Neutrophil (primary cell): ENCODE measurements at regions not wholly inside any gene's neighbourhood (a gene's known extent, or its start where the extent isn't known, plus 50 kb on each side); places are given as distances from the start of the nearest gene placed in this dataset.

ENCODE experiments used
- H3K27ac ChIP-seq: fragments of 200-600 bp; sonication (generic); 2 replicates; pipeline ENCODE4 v1.5.1; 2016; ENCODE audit warnings: mild to moderate bottlenecking, moderate library complexity
- H3K27me3 ChIP-seq: fragments of 200-600 bp; sonication (generic); 2 replicates; pipeline ENCODE4 v1.6.0; 2016; ENCODE audit warnings: mild to moderate bottlenecking
- H3K36me3 ChIP-seq: fragments of 200-600 bp; sonication (generic); 2 replicates; pipeline ENCODE4 v1.5.1; 2017
- H3K4me1 ChIP-seq, 2 experiments: fragments of 200-600 bp in 1 of 2; sonication (generic) in 1 of 2; 1 replicate in 1 of 2; 2 replicates in 1 of 2; pipeline versions ENCODE4 v1.5.1 to v1.6.1; 2013 to 2016; ENCODE audit warnings: low read depth in 1 of 2, low read length in 1 of 2, mild to moderate bottlenecking in 1 of 2, moderate library complexity in 1 of 2; ENCODE audit not compliant: control insufficient read depth in 1 of 2, insufficient read depth in 1 of 2
- H3K4me3 ChIP-seq, 2 experiments: fragments of 200-600 bp in 1 of 2; sonication (generic) in 1 of 2; 1 replicate in 1 of 2; 2 replicates in 1 of 2; pipeline ENCODE4 v1.5.1; 2013 to 2016; ENCODE audit warnings: low read depth in 1 of 2, low read length in 1 of 2, mild to moderate bottlenecking in 1 of 2, moderate library complexity in 1 of 2
- H3K9me3 ChIP-seq: fragments of 200-600 bp; sonication (generic); 2 replicates; pipeline ENCODE4 v1.5.1; 2016
- CTCF ChIP-seq: fragments of 200-600 bp; sonication (generic); IDR thresholded peaks from 2 replicates; pipeline ENCODE4 v1.5.1; 2016; ENCODE audit warnings: antibody characterized with exemption

DNA sequence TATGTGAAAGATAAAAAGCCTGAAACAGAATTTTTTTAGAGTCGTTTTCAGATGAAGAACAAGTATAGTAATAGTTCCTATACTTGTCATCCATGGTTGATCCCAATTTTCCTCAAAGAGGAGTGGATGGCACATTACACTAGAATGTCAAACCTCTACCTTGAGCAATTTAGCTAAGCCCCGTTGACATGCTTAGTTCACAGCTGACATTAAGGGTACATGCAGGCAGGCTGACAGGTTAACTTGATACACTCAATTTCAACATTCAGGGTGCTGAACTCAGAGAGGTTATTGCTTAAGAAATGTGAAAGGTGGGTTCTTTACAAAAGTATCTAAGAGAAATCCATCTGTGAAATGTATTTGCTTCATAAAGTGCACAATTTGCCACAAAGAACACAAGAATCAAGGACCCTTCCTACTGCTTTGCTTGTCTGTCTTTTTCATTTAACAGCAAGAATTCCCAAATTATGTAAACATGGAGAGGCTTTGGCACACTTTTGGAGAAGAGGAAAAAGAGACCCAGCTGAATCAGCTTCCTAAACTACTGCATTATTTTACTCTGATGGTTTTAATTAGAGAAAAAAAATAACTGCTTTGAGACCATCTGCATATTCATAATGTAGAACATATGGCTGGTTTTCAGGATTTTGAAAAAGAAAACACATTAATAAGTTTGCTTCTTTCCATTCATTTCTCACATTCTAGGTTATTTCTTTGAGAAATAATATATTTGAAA is 122.5 kb upstream of the DDIT4L start:
- peaks cover 0 to 6% of the 10 kb centered on the region in 2 experiments for H3K4me1 ChIP-seq
- H3K27me3 ChIP-seq, result no peaks in the 10 kb centered on the region
- H3K4me3 ChIP-seq, result no peak overlapping the region
- no peak for TF ChIP-seq CTCF
- no peaks in the 10 kb centered on the region for H3K36me3 ChIP-seq
- no peak overlapping the region for H3K27ac ChIP-seq
- H3K9me3 ChIP-seq, result no peaks in the 10 kb centered on the region

GRCh38 chr4:100311181-100311580 is 120.9 kb upstream of the DDIT4L start:
- no peaks in the 10 kb centered on the region for H3K36me3 ChIP-seq
- H3K9me3 ChIP-seq, result no peaks in the 10 kb centered on the region
- TF ChIP-seq CTCF, result no peak
- no peaks in the 10 kb centered on the region for H3K27me3 ChIP-seq
- peaks cover 0 to 6% of the 10 kb centered on the region in 2 experiments for H3K4me1 ChIP-seq
- no peak overlapping the region for H3K4me3 ChIP-seq
- no peak overlapping the region for H3K27ac ChIP-seq

GRCh38 chr4:100306018-100306417 is 115.8 kb upstream of the DDIT4L start:
- H3K9me3 ChIP-seq, result no peaks in the 10 kb centered on the region
- no peak for TF ChIP-seq CTCF
- H3K4me3 ChIP-seq, result no peak overlapping the region
- no peaks in the 10 kb centered on the region for H3K36me3 ChIP-seq
- H3K27me3 ChIP-seq, result no peaks in the 10 kb centered on the region
- H3K27ac ChIP-seq, result no peak overlapping the region
- H3K4me1 ChIP-seq, result peaks cover 0 to under 1% of the 10 kb centered on the region in 2 experiments

DNA sequence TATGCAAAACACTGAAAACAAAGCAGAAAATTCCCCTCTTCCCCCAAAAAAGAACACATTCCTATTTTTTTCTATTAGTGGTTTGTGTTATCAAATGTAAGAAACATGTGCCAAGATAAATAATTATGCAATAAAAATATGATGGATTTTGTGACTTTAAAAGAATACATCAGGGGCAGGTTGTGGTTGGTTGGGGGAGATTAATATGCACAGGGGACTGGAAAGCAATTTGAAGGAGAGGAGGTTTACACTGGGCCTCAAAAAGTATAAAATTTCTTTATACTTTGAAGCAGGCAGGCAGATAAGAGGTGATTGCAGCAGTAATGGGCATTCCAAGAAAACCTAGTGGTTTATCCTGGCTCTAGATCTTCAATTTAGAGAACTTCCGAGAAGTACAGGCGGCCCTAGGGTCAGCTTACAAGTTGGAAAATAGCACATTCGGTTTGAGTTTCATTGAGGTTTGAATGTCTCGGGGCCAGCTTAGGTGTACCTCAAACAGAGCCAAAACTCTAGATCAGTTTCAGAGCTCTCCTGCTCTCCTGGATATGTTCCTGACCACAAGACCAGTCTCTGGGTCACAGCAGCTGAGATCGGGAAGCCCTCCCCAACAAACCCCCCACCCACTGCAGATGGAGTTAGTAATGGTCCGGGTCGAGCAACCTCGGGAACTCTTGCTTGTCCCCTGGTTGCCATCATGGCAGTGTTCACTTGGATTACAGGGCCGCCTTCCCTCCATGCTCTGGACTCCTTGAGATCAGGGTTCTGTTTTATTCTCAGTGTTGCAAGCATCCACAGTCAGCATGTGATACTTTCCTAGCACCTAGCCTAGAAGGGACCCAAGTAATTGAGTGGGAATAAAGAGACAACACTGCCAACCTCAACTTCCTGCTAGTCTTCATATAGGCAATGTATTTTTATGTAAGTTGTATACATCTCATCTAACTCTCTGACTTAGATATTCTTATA is 112.1 kb upstream of the DDIT4L start:
- Histone ChIP-seq H3K27me3 (no peaks in the 10 kb centered on the region), H3K36me3 (no peaks in the 10 kb centered on the region), H3K27ac (no peak overlapping the region), H3K4me3 (no peak overlapping the region), H3K4me1 (no peaks in the 10 kb centered on the region), H3K9me3 (no peaks in the 10 kb centered on the region)
- no peak for TF ChIP-seq CTCF

- Histone ChIP-seq H3K9me3 (no peaks in the 10 kb centered on the region), H3K27me3 (no peaks in the 10 kb centered on the region), H3K4me1 (no peaks in the 10 kb centered on the region), H3K27ac (no peak overlapping the region), H3K4me3 (no peak overlapping the region), H3K36me3 (no peaks in the 10 kb centered on the region)
- no peak for TF ChIP-seq CTCF
Observed at GRCh38 chr4:100299046-100299840, 109.0 kb upstream of the DDIT4L start.
